DMS53 treated with DMSO at 0.1 percent for 48 hours (cell line): ENCODE measurements at regions not wholly inside any gene's neighbourhood (a gene's known extent, or its start where the extent isn't known, plus 50 kb on each side); places are given as distances from the start of the nearest gene placed in this dataset.

Experiments
- DNase-seq: peaks from one replicate; lab custom pipeline; 2025; ENCODE audit not compliant: unreplicated experiment; lab: John Stamatoyannopoulos, UW

DNA sequence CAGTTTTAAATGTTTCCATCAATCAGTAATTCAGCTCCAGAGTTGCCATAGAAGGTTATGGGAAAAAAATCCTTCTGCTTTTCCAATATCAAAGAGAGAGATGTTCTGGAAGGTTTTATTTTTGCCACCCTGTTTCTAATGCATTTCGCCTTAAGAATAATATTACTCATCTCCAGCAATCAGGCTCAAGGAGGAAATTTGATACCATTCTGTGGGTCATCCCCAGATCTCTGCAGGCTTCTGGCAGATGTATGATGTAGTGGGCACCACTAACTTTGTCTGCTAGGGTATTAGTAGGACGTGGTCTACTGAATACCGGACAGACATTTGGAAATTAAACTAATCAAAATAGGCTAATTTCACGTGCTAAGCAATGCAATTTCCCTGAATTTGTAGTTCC is 645.4 kb upstream of the TENM3 start:
- no peak for DNase-seq

DNA sequence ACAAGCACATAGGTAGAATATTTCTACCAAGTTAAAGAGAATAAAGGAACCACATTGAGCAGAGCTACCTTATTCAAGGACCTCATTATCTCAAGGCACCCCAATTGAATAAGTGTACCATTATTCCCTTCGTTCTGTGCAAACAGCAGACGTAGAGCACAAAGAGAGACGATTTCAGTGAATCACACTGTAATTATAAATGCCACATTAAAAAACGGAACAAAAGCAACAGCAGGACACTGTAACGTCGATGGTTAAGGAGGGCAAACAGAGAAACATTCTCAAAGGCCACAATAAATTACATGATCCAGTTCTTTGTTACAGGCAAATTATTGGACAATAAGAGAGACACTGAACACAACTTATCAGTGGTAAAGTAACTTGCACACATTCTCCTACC is 644.1 kb upstream of the TENM3 start:
- no peak for DNase-seq

DNA sequence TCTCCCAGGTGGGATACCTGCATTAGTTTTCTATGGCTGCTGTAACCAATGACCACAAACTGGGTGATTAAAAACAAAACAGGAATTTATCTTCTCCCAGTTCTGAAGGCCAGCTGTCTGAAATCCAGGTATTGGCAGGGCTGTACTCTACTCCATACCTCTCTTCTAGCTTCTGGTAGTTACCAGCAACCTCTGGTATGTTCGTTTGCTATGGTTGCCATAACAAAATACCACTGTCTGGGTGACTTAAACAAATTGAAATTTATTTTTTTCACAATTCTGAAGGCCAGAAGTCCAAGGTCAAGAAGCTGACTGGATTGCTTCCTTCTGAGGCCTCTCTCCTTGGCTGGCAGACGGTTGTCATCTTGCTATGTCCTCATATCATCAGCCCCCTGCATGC is 642.1 kb upstream of the TENM3 start:
- no peak for DNase-seq

DNA sequence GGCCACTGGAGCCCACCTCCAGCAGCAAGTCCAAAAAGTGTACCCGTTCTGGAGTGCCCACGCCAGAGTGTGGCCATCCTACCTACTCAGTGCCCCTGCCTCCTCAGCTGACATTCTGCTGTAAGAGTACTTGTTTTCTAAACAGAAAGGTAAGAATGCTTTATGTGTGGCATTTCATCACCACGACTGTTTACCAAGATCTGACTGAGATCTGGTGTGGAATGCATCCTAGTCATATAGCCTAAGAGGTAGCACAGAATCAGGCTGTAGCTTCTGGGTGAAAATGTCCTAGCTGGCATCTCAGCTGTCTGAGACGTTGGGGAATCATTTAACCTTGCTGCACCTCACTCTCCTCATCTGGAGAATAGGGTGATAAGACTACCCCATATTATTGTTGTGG is 638.7 kb upstream of the TENM3 start:
- no peak for DNase-seq

DNA sequence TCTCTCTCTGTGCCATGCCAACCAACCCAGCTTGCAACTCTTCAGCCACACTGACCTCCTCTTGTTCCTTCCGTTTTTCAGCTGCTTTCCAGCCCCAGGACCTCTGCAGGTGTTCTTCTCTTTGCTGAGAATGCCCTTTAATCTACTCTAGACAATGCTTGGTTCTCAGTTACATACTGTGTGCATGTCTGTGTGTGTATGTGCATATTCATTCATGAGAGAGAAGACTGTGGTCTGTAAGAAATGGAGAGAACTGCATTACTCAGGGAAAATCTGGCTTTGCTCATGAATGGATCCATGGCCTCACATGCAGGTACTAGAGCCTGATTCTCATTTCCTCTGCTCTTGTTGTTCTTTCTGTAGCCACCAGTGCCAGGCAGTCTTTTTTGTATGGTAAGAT is 636.9 kb upstream of the TENM3 start:
- no peak for DNase-seq

DNA sequence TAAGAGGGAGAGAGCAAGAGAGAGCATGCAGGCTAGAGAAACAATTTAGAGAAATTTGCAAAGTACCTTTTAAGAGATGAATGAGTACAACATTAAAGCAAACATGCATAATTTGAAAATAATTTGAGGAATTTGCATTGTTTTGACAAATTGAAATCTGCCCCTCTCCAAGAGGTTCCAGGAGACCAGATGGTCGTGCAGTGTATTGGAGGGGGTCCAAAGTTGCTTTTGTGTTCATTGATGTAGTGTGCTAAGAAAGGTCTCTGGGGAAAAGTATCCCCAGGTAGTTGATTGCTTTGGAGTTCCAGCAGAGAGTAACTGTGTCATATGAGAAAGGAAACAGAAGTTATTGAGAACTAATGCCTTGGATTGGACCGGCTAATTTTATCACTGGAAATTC is 635.0 kb upstream of the TENM3 start:
- DNase-seq, result no peak

DNA sequence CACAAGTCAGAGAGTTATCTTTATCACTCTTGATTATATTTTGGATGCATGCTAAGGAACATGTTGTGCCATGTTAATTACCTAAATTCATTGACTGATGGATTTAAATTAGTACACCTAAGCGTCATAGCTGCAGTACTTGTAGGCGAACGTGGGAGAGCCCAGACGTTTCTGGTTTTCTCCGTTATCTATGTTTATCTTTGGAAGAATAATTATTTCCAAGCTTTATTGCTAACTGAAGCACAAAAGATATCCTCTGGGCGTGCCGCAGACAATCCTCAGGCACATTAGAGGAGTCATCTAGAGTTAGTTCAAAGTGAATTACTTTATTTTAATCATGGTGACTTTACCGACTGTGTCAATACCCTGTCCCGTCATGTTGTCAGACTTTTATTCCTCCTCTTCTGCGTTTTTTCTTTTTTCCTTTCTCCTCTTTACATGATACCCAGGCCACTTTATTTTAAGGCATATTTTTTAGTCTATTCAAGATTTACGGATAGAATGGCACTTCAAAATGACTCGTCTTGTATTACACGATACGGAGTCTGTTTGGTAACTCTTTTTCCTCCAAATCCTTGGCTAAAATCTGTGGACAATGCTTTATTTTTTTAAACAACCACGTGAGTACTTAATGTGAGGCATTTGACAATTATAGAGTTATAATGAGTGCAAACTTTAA is 632.0 kb upstream of the TENM3 start:
- DNase-seq, result no peak

DNA sequence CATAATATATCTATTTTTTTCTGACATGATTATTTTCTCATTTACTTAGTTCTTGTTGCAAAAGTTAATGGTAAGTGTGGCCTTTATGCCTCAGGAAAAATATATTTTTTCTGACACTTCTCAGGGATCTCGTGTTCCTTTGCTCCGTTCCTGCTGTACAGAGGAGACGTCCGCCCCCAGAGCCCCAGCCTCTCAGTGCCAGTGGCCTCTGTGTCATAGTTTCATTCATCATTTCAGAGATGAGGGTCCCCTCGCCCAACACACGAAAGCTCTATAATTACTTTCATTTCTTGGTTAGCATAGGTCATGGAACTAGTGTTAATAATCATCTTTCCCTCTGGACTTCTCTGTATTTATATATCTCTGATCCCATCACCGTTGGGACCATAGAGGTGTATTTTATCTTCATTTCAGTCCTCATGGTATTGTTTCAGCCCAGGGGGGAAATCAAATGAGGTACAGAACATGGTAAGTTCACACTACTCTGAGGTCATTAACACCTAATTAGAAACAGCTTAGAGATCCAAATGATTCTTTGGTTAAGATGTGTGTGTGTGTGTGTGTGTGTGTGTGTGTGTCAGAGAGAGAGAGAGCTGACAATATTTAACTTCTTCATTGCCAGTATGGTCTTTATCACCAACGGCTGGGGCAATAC is 631.1 kb upstream of the TENM3 start:
- no peak for DNase-seq

DNA sequence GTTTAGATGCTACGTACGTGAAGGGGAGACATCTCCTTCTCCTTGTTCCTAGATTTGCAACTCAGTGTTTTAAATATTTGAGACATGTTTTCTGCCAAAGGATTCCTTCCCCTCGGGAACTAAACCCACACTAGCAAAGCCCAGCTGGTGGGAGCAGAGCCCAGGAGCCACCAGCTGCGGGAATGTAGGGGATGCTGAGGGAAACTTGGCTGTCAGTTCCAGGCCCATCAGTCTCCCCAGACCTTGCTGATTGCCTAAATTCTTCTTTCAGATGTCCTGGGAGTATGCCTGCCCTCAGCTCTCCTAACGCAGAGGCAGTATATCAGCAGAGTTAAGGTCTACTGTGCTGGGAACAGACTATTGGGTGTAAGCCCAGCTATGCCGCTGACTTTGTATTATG is 630.0 kb upstream of the TENM3 start:
- no peak for DNase-seq

DNA sequence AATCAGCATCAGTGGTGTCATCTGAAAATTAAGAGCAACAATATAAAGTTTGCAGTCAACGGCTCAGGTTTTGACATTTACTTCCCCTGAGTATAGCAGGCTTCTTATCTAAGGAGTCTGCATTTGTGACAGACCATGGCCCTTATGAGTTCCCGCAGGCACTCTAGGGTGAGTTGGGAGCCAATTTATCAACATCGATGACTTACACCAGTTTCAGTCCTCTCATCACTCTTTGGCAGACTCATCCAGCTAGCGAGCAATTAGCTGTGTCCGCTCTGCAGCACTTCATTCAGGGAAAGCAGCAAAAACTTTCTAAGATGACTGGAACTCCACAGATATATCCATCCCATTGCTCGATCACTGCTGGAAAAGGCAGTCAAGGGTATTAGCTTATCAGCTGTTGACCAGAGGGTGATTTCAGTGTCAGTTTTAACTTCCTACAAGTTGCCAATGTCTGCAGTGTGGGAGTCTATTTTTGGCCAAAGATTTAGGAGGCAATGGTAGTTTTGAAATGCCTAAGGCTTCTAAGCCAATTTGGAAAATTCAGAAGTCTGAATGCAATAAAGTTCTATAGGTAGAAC is 625.1 kb upstream of the TENM3 start:
- no peak for DNase-seq

DNA sequence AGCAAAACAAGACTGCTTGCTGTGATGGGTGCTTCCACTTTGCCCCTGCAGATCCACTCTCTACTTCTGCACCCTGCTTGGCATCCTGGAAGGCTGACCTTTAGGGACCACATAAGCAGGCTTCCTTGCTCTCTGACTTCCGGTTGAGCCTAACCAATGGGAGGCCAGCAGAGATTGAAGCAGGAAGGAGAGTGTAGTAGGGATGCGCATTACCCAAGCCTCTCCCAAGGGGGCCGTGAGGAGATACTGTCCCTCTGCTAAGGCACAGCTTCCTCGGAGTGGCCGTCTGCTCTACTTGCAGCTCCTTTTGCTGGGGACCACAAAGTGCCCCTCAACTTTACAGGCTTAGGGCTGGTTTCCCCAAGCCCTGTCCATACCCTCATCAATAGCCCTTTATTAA is 624.3 kb upstream of the TENM3 start:
- no peak for DNase-seq

DNA sequence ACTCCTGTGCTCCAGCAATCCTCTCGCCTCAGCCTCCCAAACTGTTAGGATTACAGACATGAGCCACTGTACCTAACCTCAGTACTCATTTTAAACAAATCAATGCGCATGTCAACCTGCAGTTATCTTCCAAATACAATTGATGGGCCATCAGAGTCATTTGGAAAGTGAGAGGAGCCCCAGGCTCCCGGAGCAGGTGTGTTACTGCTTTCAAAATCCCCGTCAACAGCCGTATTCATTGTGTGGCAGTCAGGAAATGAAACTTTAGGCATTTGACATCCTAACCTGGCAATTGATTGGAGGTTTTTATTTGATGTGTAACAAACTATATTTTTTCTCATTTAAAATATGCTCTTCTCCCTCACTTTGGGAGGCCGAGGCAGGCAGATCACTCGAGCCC is 623.6 kb upstream of the TENM3 start:
- no peak for DNase-seq

DNA sequence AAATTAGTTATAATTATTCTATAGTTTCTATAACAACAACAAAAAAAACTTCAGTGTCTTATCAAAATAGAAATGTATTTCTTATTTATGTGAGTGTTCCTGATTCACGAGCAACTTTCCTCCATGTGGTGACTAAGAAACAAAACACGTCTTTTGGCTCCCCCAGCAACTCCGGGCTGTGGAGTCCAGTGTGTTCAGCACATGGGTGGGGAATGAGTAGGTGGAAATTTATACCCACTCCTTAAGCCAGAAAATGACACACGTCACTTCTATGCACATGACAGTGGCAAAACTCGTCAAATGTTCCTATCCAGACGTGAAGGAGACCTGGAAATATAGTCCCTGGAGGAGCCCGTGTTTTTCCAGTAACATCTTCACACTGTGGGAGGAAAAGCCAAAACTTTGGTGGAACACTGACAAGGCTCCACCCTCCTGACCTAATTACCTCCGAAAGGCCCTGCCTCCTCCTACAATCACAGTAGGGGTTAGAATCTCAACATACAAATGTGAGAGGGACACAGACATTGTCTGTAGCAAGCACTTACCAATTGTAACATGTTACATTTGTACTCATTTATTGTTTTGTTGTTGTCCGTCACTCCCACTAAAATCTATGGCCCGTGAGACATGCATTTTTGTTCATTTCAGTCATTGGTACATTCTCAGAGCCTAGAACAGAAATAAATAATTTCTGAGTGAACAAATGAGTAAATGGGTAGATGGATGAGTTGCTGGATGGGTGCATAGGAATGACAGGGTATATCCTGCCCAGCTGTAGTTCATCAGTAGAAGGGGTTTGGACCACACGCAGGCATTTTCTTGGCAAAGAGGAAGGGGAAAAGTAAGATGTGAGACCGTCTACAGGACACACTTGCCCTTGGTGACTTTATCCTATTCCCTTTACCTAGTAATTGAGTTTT is 605.8 kb upstream of the TENM3 start:
- DNase-seq, result no peak

DNA sequence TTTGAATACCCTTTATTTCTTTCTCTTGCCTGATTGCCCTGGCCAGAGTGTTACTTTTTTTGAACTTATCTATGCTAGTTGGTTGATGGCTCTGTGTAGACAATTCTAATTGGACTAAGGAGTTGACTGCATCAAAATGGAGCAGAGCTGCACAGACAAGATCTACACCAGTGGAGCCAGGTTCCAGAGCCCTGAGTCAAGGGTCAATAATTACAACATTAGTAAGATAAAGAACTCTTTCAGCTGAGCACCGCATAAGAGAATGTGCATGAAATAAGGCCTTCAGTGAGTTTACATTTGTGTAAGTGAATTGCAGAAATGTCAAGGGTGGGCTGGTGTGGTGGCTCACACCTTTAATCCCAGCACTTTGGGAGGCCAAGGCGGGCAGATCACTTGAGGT is 599.7 kb upstream of the TENM3 start:
- no peak for DNase-seq

DNA sequence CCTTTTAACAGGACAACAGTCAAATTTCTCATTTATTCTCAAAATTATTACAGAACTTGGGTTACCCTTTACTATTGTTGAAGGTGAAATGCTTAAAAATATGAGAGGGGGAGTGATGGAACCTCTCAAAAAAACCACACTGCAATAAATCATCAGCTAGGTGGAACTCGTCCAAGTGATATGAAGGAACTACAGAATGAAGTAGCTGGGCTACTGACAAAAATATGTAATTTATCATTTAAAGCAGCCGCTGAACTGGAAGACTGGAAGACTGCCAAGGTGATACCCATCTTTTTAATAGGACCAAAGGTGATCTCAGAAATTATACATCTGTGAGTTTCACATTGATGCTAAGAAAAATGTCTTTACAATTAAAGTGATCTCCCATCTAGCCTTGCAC is 597.7 kb upstream of the TENM3 start:
- DNase-seq, result no peak

DNA sequence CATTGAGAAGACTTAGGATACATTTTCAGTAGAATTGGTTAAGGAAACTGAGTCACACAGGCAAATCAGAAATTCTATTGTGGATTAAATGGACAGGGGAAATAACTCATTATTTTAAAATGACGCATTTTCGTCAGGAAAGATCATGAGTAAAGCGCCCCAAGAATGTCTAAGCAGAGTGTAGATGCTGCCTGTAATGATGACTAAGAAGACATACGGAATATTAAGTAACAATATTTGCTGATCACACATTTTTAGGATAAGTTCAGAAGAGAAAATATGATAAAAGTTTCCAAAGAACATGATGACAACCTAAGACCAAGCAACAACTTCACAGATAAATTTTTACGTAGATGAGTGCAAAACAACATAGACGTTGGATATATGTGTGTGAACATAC is 596.3 kb upstream of the TENM3 start:
- no peak for DNase-seq

DNA sequence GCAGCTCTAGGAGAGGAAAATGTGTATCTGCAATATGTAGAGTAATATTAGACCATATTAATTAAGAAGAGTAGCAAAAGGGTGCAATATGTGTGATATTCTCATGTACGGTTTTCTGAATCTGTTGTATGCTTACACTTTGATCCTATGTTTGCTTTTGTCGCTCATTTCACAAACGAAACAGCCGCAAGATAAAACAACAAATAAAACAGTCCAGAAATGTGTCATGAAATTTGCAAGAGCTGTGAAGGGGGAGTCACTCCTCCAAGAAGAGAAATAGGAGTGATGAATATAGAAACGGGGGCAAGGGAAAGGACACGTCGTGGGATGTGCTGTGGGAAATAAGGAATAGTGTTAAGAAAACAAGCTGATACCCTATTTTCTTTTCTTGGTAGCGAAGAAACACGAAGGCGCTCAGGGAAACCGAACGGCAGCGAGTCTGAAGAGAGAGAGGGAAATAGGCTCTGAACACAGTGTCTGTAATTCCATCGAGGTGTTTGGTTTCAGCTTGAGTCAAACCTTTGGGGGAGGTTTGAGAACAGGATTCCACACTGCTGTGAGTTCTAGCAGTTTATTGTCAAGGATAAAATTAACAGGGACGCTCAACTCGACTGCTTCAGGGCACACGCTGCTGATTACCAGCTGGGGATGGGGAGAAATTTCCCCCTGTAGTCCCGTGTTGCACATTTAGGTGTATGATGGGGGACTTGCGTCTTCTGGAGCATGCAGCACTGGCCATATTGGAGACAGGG is 595.6 kb upstream of the TENM3 start:
- no peak for DNase-seq

DNA sequence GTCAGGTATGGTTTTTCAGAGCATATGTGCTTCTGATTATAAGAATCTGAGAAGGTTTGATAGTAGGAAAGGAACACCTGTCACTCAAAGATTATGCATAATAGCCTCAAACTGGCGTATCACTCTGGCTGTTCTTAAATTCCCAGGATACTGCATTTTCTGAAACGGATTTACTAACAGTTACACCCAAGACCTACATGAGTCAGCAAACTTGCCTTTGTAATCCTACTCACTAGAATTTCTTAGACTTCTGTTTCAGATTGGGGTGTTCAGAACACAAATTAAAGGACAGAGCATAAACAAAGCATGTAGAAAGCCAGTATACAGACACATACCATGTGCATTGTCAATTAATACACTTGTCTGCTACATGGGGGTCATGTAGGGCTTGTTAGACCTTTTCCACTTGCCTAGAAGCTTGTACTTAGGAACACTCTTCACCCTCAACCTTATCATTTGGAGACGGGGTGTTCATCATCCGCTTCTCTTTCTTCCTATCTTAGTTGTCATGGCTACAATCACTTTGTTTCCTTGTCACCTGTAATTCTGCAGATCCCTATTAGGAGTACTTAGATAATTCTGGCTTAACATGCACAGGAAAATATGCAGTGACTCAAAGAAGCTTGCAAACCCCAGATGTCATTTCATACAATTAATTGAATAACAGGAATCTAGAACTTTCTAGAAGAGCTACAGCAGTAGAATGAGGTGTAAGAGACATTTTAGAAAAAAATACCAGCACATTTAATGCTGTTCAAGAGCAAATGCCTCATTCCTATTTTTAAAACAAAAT is 593.0 kb upstream of the TENM3 start:
- DNase-seq, result no peak

DNA sequence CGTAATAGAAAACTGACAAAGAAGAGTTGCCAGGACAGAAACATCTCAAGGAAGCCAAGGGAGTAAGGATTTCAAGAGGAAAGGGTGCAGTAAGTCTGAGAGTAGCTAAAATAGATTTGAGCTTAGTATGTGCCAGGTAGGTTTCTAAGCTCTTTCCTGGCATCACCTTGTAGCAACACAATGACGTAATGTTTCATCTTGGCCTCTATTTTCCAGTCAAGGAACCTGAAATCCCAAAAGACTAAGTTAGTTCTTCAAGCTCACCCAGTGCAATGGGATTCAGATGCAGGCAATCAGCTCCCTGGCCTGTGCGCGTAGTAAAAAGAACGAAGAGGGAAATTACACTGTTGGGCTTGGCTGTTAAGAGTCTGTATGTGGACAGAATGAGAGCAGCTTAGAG is 586.5 kb upstream of the TENM3 start:
- DNase-seq, result no peak

DNA sequence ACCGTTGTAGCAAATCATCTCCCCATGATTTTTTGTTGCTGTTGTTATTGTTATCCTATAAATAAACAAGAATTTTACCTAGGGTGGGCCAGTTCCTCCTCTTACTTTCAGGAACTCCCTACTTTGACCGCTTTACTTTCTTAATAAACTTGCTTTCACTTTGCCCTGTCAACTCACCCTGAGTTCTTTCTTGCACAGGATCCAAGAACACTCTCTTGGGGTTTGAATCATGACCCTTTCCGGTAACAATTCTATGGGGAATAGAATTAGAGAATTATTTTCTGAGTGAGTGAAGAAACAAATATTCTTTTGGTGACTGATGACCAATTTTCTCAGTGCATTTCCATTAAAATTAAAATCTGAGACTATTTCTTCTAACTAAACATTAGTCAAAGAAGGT is 584.0 kb upstream of the TENM3 start:
- no peak for DNase-seq
